SK-N-SH treated with all-trans-retinoic acid at 6 μM for 48 hours (cell line): ENCODE measurements at regions not wholly inside any gene's neighbourhood (a gene's known extent, or its start where the extent isn't known, plus 50 kb on each side); places are given as distances from the start of the nearest gene placed in this dataset.

Experiments
- ATAC-seq: fragments of 200-7000 bp; cut with Tn5 transposase; 3 replicates; pipeline ENCODE4 v1.9.1; 2020; ENCODE audit warnings: mild to moderate bottlenecking, moderate library complexity
- ARNTL ChIP-seq: fragments of 450-650 bp; formaldehyde crosslinking; IDR thresholded peaks from 2 replicates; pipeline ENCODE4 v1.5.0; 2020; ENCODE audit warnings: low read depth, mild to moderate bottlenecking, moderate library complexity, borderline replicate concordance
- CREB5 ChIP-seq: fragments of 250-450 bp; sonication (Bioruptor Pico); IDR thresholded peaks from 2 replicates; pipeline ENCODE4 v1.5.1; 2020; ENCODE audit warnings: low read depth, mild to moderate bottlenecking, moderate library complexity
- CSDC2 ChIP-seq: fragments of 250-450 bp; sonication (Bioruptor Pico); IDR thresholded peaks from 2 replicates; pipeline ENCODE4 v1.5.0; 2020; ENCODE audit warnings: mild to moderate bottlenecking, moderate library complexity
- CSRNP3 ChIP-seq: fragments of 250-450 bp; sonication (Bioruptor Pico); IDR thresholded peaks from 2 replicates; pipeline ENCODE4 v1.5.1; 2021; ENCODE audit warnings: mild to moderate bottlenecking, moderate library complexity
- ESRRG ChIP-seq: fragments of 250-450 bp; sonication (Bioruptor Pico); IDR thresholded peaks from 2 replicates; pipeline ENCODE4 v1.6.1; 2021; ENCODE audit warnings: mild to moderate bottlenecking
- GLIS3 ChIP-seq: fragments of 250-450 bp; sonication (Bioruptor Pico); IDR thresholded peaks from 2 replicates; pipeline ENCODE4 v1.5.0; 2020; ENCODE audit warnings: mild to moderate bottlenecking, moderate library complexity
- ISL1 ChIP-seq: fragments of 250-450 bp; sonication (Bioruptor Pico); IDR thresholded peaks from 2 replicates; pipeline ENCODE4 v2.1.2; 2022; ENCODE audit warnings: mild to moderate bottlenecking, moderate library complexity
- OSR1 ChIP-seq: fragments of 250-450 bp; sonication (Bioruptor Pico); IDR thresholded peaks from 2 replicates; pipeline ENCODE4 v1.8.0; 2022; ENCODE audit warnings: moderate library complexity, mild to moderate bottlenecking, inconsistent platforms
- PATZ1 ChIP-seq: fragments of 250-450 bp; sonication (Bioruptor Pico); IDR thresholded peaks from 2 replicates; pipeline ENCODE4 v1.8.0; 2020; ENCODE audit warnings: mild to moderate bottlenecking, moderate library complexity, borderline replicate concordance
- PPARA ChIP-seq: fragments of 250-450 bp; sonication (Bioruptor Pico); IDR thresholded peaks from 2 replicates; pipeline ENCODE4 v1.5.0; 2020; ENCODE audit warnings: mild to moderate bottlenecking, borderline replicate concordance
- RARB ChIP-seq: fragments of 250-450 bp; sonication (Bioruptor Pico); IDR thresholded peaks from 2 replicates; pipeline ENCODE4 v1.8.0; 2021; ENCODE audit warnings: mild to moderate bottlenecking, moderate library complexity
- SNAI2 ChIP-seq: fragments of 250-450 bp; sonication (Bioruptor Pico); IDR thresholded peaks from 2 replicates; pipeline ENCODE4 v1.5.0; 2020; ENCODE audit warnings: mild to moderate bottlenecking, moderate library complexity
- TCF4 ChIP-seq: fragments of 250-450 bp; sonication (Bioruptor Pico); IDR thresholded peaks from 2 replicates; pipeline ENCODE4 v1.8.0; 2021; ENCODE audit warnings: mild to moderate bottlenecking, moderate library complexity, borderline replicate concordance
- TOX ChIP-seq: fragments of 250-450 bp; sonication (Bioruptor Pico); IDR thresholded peaks from 2 replicates; pipeline ENCODE4 v1.8.0; 2021; ENCODE audit warnings: mild to moderate bottlenecking, moderate library complexity, borderline replicate concordance
- TSHZ2 ChIP-seq: fragments of 250-450 bp; sonication (Bioruptor Pico); IDR thresholded peaks from 2 replicates; pipeline ENCODE4 v1.5.0; 2020; ENCODE audit warnings: mild to moderate bottlenecking, moderate library complexity
- ZC3H10 ChIP-seq: fragments of 250-450 bp; sonication (Bioruptor Pico); IDR thresholded peaks from 2 replicates; pipeline ENCODE4 v1.5.1; 2021; ENCODE audit warnings: mild to moderate bottlenecking, moderate library complexity
- ZFP3 ChIP-seq: fragments of 250-450 bp; sonication (Bioruptor Pico); IDR thresholded peaks from 2 replicates; pipeline ENCODE4 v1.5.0; 2020; ENCODE audit warnings: mild to moderate bottlenecking, moderate library complexity
- ZFP30 ChIP-seq: fragments of 450-650 bp; formaldehyde crosslinking; IDR thresholded peaks from 2 replicates; pipeline ENCODE4 v1.5.0; 2022; ENCODE audit warnings: mild to moderate bottlenecking, moderate library complexity
- ZNF565 ChIP-seq: fragments of 450-650 bp; formaldehyde crosslinking; conservative IDR thresholded peaks from 2 replicates; pipeline ENCODE4 v1.5.0; 2020; ENCODE audit warnings: low read depth, mild to moderate bottlenecking, moderate library complexity
- ZNF70 ChIP-seq: fragments of 450-650 bp; formaldehyde crosslinking; IDR thresholded peaks from 2 replicates; pipeline ENCODE4 v1.5.0; 2020; ENCODE audit warnings: mild to moderate bottlenecking, moderate library complexity
- ZNF8 ChIP-seq: fragments of 450-650 bp; formaldehyde crosslinking; IDR thresholded peaks from 2 replicates; pipeline ENCODE4 v1.5.0; 2020; ENCODE audit warnings: mild to moderate bottlenecking, moderate library complexity
- TF ChIP-seq, protein P1 (sequence below): fragments of 250-450 bp; sonication (Bioruptor Pico); IDR thresholded peaks from 2 replicates; pipeline ENCODE4 v1.8.0; 2021; ENCODE audit warnings: low read depth, mild to moderate bottlenecking, moderate library complexity, borderline replicate concordance

DNA sequence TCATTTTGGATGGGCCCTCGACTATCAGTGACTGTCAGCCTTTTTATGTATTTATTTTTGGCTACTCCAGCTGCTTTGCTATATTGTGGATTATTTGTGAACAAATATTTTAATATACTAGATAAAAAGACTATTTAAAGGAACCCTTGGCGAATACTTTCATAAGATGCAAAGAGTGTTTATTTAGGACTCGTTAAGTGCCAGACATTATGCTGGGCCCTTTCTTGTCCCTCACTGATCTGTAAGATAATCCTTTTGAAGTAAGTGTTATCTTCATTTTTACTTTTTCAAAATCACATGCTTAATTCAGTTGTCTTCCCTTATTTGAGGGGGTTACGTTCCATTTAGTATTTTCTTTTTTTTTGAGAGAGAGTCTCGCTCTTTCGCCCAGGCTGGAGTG is 376.8 kb upstream of the C2CD4B start:
- no peak for TF ChIP-seq ARNTL (CRISPR knock-in tag)
- no peak for TF ChIP-seq ZNF565 (CRISPR knock-in tag)
- no peak for TF ChIP-seq TSHZ2 (CRISPR knock-in tag)
- no peak for TF ChIP-seq ZNF8
- no peak for TF ChIP-seq ZC3H10 (CRISPR knock-in tag)
- no peak for TF ChIP-seq GLIS3
- no peak for TF ChIP-seq RARB (CRISPR knock-in tag)
- TF ChIP-seq OSR1 = no peak
- no peak for TF ChIP-seq ZFP3 (CRISPR knock-in tag)
- no peak for TF ChIP-seq SNAI2 (CRISPR knock-in tag)
- TF ChIP-seq TOX (CRISPR knock-in tag) = no peak
- no peak for TF ChIP-seq CSDC2
- no peak for TF ChIP-seq ISL1 (CRISPR knock-in tag)
- TF ChIP-seq, protein P1, sequence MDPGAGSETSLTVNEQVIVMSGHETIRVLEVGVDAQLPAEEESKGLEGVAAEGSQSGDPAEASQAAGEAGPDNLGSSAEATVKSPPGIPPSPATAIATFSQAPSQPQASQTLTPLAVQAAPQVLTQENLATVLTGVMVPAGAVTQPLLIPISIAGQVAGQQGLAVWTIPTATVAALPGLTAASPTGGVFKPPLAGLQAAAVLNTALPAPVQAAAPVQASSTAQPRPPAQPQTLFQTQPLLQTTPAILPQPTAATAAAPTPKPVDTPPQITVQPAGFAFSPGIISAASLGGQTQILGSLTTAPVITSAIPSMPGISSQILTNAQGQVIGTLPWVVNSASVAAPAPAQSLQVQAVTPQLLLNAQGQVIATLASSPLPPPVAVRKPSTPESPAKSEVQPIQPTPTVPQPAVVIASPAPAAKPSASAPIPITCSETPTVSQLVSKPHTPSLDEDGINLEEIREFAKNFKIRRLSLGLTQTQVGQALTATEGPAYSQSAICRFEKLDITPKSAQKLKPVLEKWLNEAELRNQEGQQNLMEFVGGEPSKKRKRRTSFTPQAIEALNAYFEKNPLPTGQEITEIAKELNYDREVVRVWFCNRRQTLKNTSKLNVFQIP (CRISPR knock-in tag) = no peak
- no peak for TF ChIP-seq CSRNP3
- TF ChIP-seq TCF4 (CRISPR knock-in tag) = no peak
- no peak for TF ChIP-seq PPARA
- no peak for TF ChIP-seq CREB5 (CRISPR knock-in tag)
- no peak for TF ChIP-seq ZNF70 (CRISPR knock-in tag)
- ATAC-seq = no peak

DNA sequence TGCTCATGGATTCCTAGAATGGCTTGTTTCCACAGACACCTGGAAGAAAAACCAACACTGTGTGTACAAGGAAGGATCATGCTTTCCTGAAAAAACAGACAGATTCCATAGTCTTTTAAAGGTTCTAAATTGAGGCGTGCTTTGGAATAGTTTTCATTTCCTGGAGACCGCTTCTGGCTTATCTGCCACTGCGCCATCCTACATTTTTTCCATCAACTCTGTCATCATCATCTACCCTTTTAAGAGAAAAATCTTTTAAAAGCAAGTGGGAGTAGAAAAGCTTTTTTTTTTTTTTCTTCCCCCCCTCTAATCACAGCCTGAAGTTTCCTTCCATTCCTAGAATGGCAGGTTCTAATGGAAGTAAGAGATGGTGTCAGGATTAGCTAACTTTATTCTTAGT is 379.4 kb upstream of the C2CD4B start:
- ATAC-seq = no peak
- TF ChIP-seq ZC3H10 (CRISPR knock-in tag) = no peak
- TF ChIP-seq ESRRG = no peak
- no peak for TF ChIP-seq OSR1
- TF ChIP-seq ISL1 (CRISPR knock-in tag) = no peak
- no peak for TF ChIP-seq SNAI2 (CRISPR knock-in tag)
- TF ChIP-seq CSDC2 = no peak
- no peak for TF ChIP-seq ARNTL (CRISPR knock-in tag)
- no peak for TF ChIP-seq PATZ1 (CRISPR knock-in tag)
- TF ChIP-seq ZFP30 (CRISPR knock-in tag) = no peak
- no peak for TF ChIP-seq TSHZ2 (CRISPR knock-in tag)
- no peak for TF ChIP-seq CSRNP3
- TF ChIP-seq RARB (CRISPR knock-in tag) = no peak
- TF ChIP-seq ZNF565 (CRISPR knock-in tag) = no peak
- no peak for TF ChIP-seq CREB5 (CRISPR knock-in tag)
- no peak for TF ChIP-seq ZNF8
- TF ChIP-seq PPARA = no peak
